Liver (tissue), 8 donors: ENCODE measurements at regions not wholly inside any gene's neighbourhood (a gene's known extent, or its start where the extent isn't known, plus 50 kb on each side); places are given as distances from the start of the nearest gene placed in this dataset.

ENCODE experiments used
- DNase-seq: peaks from one replicate; pipeline ENCODE4 v3.0.0-alpha.2; 2017; ENCODE audit warnings: low spot score
- H3K27ac ChIP-seq, 2 donors: one replicate each; pipeline ENCODE4 v1.7.0; 2013; ENCODE audit warnings: inconsistent platforms in 2 of 2, low read length in 2 of 2, control low read depth in 1 of 2, low read depth in 1 of 2, mild to moderate bottlenecking in 1 of 2
- H3K27me3 ChIP-seq, 4 donors: one replicate each; pipeline versions ENCODE4 v1.6.1 to v1.7.0; 2013; ENCODE audit warnings: low read length in 3 of 4, inconsistent platforms in 1 of 4, mild to moderate bottlenecking in 1 of 4, moderate library complexity in 1 of 4; ENCODE audit not compliant: control insufficient read depth in 4 of 4, insufficient read depth in 4 of 4
- H3K36me3 ChIP-seq, 4 donors: one replicate each; pipeline versions ENCODE4 v1.6.1 to v1.7.0; 2013; ENCODE audit warnings: low read length in 3 of 4, mild to moderate bottlenecking in 3 of 4, low read depth in 1 of 4, moderate library complexity in 1 of 4; ENCODE audit not compliant: control insufficient read depth in 4 of 4, insufficient read depth in 3 of 4
- H3K4me1 ChIP-seq, 4 donors: one replicate each; pipeline versions ENCODE4 v1.6.1 to v1.7.0; 2013; ENCODE audit warnings: low read length in 3 of 4, mild to moderate bottlenecking in 3 of 4, moderate library complexity in 1 of 4; ENCODE audit not compliant: control insufficient read depth in 4 of 4, insufficient read depth in 4 of 4
- H3K4me3 ChIP-seq, 3 donors: one replicate each; pipeline versions ENCODE4 v1.6.1 to v1.7.0; 2013; ENCODE audit warnings: low read length in 3 of 3, control low read depth in 1 of 3, low read depth in 1 of 3, mild to moderate bottlenecking in 1 of 3
- H3K9ac ChIP-seq, 2 donors: one replicate each; pipeline ENCODE4 v1.7.0; 2013; ENCODE audit warnings: low read length in 2 of 2, mild to moderate bottlenecking in 2 of 2, moderate library complexity in 2 of 2, control low read depth in 1 of 2, low read depth in 1 of 2
- H3K9me3 ChIP-seq, 4 donors: one replicate each; pipeline versions ENCODE4 v1.6.1 to v1.7.0; 2013; ENCODE audit warnings: low read length in 3 of 4; ENCODE audit not compliant: control insufficient read depth in 4 of 4
- ATF3 ChIP-seq: IDR thresholded peaks from 2 replicates; pipeline ENCODE4 v1.6.1; 2016; ENCODE audit warnings: antibody characterized with exemption
- CTCF ChIP-seq: fragments of 150-350 bp; IDR thresholded peaks from 2 replicates; pipeline ENCODE4 v1.5.1; 2017; ENCODE audit warnings: improper control_type of control experiment, low read depth, low read length; ENCODE audit not compliant: missing input control
- EGR1 ChIP-seq, 2 donors: IDR thresholded peaks; 2 replicates each; pipeline ENCODE4 v1.6.1; 2016 to 2018; ENCODE audit warnings: antibody characterized with exemption in 2 of 2, low read depth in 2 of 2
- FOXA1 ChIP-seq: IDR thresholded peaks from 2 replicates; pipeline ENCODE4 v1.6.1; 2016; ENCODE audit warnings: antibody characterized with exemption
- FOXA2 ChIP-seq: IDR thresholded peaks from 2 replicates; pipeline ENCODE4 v1.6.1; 2016; ENCODE audit warnings: antibody characterized with exemption
- GABPA ChIP-seq, 2 donors: IDR thresholded peaks in 1 of 2; conservative IDR thresholded peaks in 1 of 2; 2 replicates each; pipeline ENCODE4 v1.6.1; 2016; ENCODE audit warnings: antibody characterized with exemption in 2 of 2, mild to moderate bottlenecking in 1 of 2, moderate library complexity in 1 of 2
- HNF4A ChIP-seq, 2 donors: conservative IDR thresholded peaks; 2 replicates each; pipeline ENCODE4 v1.6.1; 2016; ENCODE audit warnings: antibody characterized with exemption in 2 of 2, mild to moderate bottlenecking in 2 of 2
- HNF4G ChIP-seq: IDR thresholded peaks from 2 replicates; pipeline ENCODE4 v1.6.1; 2016; ENCODE audit warnings: antibody characterized with exemption
- JUND ChIP-seq, 2 donors: IDR thresholded peaks; 2 replicates each; pipeline ENCODE4 v1.6.1; 2016; ENCODE audit warnings: antibody characterized with exemption in 2 of 2
- MAX ChIP-seq: IDR thresholded peaks from 2 replicates; pipeline ENCODE4 v1.6.1; 2016; ENCODE audit warnings: antibody characterized with exemption
- NR2F2 ChIP-seq: IDR thresholded peaks from 2 replicates; pipeline ENCODE4 v1.6.1; 2016; ENCODE audit warnings: antibody characterized with exemption
- RAD21 ChIP-seq, 2 donors: IDR thresholded peaks; 2 replicates each; pipeline ENCODE4 v1.6.1; 2016; ENCODE audit warnings: antibody characterized with exemption in 2 of 2, mild to moderate bottlenecking in 2 of 2
- REST ChIP-seq: IDR thresholded peaks from 2 replicates; pipeline ENCODE4 v1.6.1; 2016; ENCODE audit warnings: antibody characterized with exemption, mild to moderate bottlenecking
- RXRA ChIP-seq, 2 donors: IDR thresholded peaks; 2 replicates each; pipeline ENCODE4 v1.6.1; 2017 to 2018; ENCODE audit warnings: antibody characterized with exemption in 2 of 2, mild to moderate bottlenecking in 1 of 2
- SP1 ChIP-seq: IDR thresholded peaks from 2 replicates; pipeline ENCODE4 v1.6.1; 2018; ENCODE audit warnings: antibody characterized with exemption, mild to moderate bottlenecking
- TAF1 ChIP-seq: conservative IDR thresholded peaks from 2 replicates; pipeline ENCODE4 v1.6.1; 2016; ENCODE audit warnings: antibody characterized with exemption, mild to moderate bottlenecking
- YY1 ChIP-seq: IDR thresholded peaks from 2 replicates; pipeline ENCODE4 v1.6.1; 2016; ENCODE audit warnings: antibody characterized with exemption, mild to moderate bottlenecking
- ZBTB33 ChIP-seq: IDR thresholded peaks from 2 replicates; pipeline ENCODE4 v1.6.1; 2016; ENCODE audit warnings: antibody characterized with exemption
- WGBS: extraction: QIAGEN DNeasy Blood & Tissue Kit; methylation state at CpG from one replicate; pipeline ENCODE4 v1.1.7; 2013; 5-methylcytosine and 5-hydroxymethylcytosine counted together
- donor health status: healthy.
- donor health status: healthy.
- donor health status: healthy.
- donor health status: healthy.
- donor health status: healthy.

- Histone ChIP-seq H3K4me1 (peaks cover 10 to 43% (median 32%) of the 10 kb centered on the region in 4 donors), H3K36me3 (no peaks in the 10 kb centered on the region), H3K9me3 (no peaks in the 10 kb centered on the region), H3K9ac (peak overlapping the region in 1 of 2 donors; percentile 34), H3K27ac (peak overlapping the region; percentile 86 to 90), H3K4me3 (no peak overlapping the region), H3K27me3 (no peaks in the 10 kb centered on the region)
- TF ChIP-seq REST (peak; percentile 76), ATF3 (peak; percentile 61), EGR1 (IDR thresholded peaks at IDR 0.05; ENCODE audit: low read depth in 2 of 2) (peak in 1 of 2 donors; percentile 68), JUND (IDR thresholded peaks at IDR 0.05) (peak; percentile 82 to 91), HNF4G (peak; percentile 89), GABPA (IDR thresholded peaks at IDR 0.05 in 1 of 2, conservative IDR thresholded peaks at IDR 0.05 in 1 of 2) (peak in 1 of 2 donors; percentile 47), ZBTB33 (peak; percentile 86), RAD21 (IDR thresholded peaks at IDR 0.05) (peak; percentile 63 to 70), NR2F2 (peak; percentile 92), HNF4A (conservative IDR thresholded peaks at IDR 0.05) (peak; percentile 97 to 99), FOXA1 (peak; percentile 21), RXRA (IDR thresholded peaks at IDR 0.05) (peak; percentile 93 to 98), SP1 (peak; percentile 98), FOXA2 (peak; percentile 58), TAF1 (peak; percentile 75), YY1 (peak; percentile 89), MAX (peak; percentile 85), CTCF (no peak)
- 37% methylated on average over 1 of the region's 1 CpG for WGBS
- no peak for DNase-seq
Measured at GRCh38 chr2:48219555-48220436, 94.7 kb upstream of the FOXN2 start.
